Uterus (tissue), 3 donors: ENCODE measurements at regions not wholly inside any gene's neighbourhood (a gene's known extent, or its start where the extent isn't known, plus 50 kb on each side); places are given as distances from the start of the nearest gene placed in this dataset.
"Not testable (repeated sequence)": the region's sequence is repeated elsewhere in the genome, so short reads cannot be mapped to it uniquely, and the experiment has no call there.

Source experiments
- DNase-seq, 2 donors: peaks; one replicate each; pipeline ENCODE4 v3.0.0-alpha.2; 2019 to 2020
- H3K27ac ChIP-seq, 2 donors: fragments of 200-600 bp; sonication (generic); 1 replicate in 1 of 2; 2 replicates in 1 of 2; pipeline ENCODE4 v1.5.1; 2016 to 2018
- H3K27me3 ChIP-seq, 2 donors: fragments of 200-600 bp; sonication (generic); one replicate each; pipeline ENCODE4 v1.5.1; 2018 to 2019; ENCODE audit warnings: control low read depth in 1 of 2
- H3K36me3 ChIP-seq, 2 donors: fragments of 200-600 bp; sonication (generic); one replicate each; pipeline ENCODE4 v1.5.1; 2019; ENCODE audit warnings: control low read depth in 1 of 2
- H3K4me1 ChIP-seq, 2 donors: fragments of 200-600 bp; sonication (generic); one replicate each; pipeline ENCODE4 v1.5.1; 2018 to 2019; ENCODE audit warnings: control low read depth in 1 of 2
- H3K4me3 ChIP-seq, 2 donors: fragments of 200-600 bp; sonication (generic); 1 replicate in 1 of 2; 2 replicates in 1 of 2; pipeline ENCODE4 v1.5.1; 2018 to 2019; ENCODE audit warnings: mild to moderate bottlenecking in 1 of 2
- H3K9me3 ChIP-seq, 2 donors: fragments of 200-600 bp; sonication (generic); one replicate each; pipeline ENCODE4 v1.5.1; 2019; ENCODE audit warnings: control low read depth in 1 of 2
- POLR2A ChIP-seq, 2 donors: fragments of 450-650 bp; IDR thresholded peaks; one replicate each; pipeline ENCODE4 v1.6.1; 2016; ENCODE audit warnings: antibody characterized with exemption in 2 of 2, mild to moderate bottlenecking in 1 of 2, moderate library complexity in 1 of 2
- intact Hi-C: fragments of 100-400 bp; cut with DNase I; formaldehyde crosslinking; loops from one replicate; pipeline ENCODE4 v1.15.1; 2023; ENCODE audit warnings: low total_unique reads
- TF ChIP-seq, protein P1 (sequence below), 4 experiments: fragments of 200-600 bp in 2 of 4; fragments of 450-650 bp in 2 of 4; sonication (generic) in 2 of 4; IDR thresholded peaks; one replicate each; pipeline ENCODE4 v1.5.1; 2016 to 2019; ENCODE audit warnings: antibody characterized with exemption in 4 of 4, mild to moderate bottlenecking in 2 of 4, moderate library complexity in 1 of 4
- donor health status: DM: yes; HTN: yes; CAD: no.

DNA sequence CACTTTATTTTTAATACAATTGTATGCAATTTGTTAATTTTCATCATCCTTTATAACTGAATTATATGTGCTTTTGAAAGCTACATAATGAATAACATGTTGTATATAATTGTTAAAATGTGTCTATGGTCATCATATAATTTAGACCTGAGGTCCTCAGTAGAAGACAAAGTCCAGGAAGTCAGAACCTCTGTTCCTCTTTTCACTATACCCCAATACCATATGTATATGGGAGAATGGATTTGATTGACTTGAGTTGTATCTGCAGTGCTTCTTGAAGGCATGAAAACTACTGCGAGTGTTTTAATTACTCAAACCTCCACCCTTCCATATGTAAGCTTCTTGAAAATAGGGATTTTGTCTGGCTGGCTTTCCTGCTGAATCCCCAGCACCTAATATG lies 140.7 kb upstream of the NEDD9 start:
- Histone ChIP-seq H3K27me3 (no peaks in the 10 kb centered on the region), H3K27ac (no peak overlapping the region), H3K4me3 (no peak overlapping the region), H3K36me3 (no peaks in the 10 kb centered on the region), H3K4me1 (no peaks in the 10 kb centered on the region), H3K9me3 (no peaks in the 10 kb centered on the region)
- DNase-seq, result no peak
- intact Hi-C loops, result no loop called here
- no peak for TF ChIP-seq POLR2A (IDR thresholded peaks at IDR 0.05)
- TF ChIP-seq, protein P1, sequence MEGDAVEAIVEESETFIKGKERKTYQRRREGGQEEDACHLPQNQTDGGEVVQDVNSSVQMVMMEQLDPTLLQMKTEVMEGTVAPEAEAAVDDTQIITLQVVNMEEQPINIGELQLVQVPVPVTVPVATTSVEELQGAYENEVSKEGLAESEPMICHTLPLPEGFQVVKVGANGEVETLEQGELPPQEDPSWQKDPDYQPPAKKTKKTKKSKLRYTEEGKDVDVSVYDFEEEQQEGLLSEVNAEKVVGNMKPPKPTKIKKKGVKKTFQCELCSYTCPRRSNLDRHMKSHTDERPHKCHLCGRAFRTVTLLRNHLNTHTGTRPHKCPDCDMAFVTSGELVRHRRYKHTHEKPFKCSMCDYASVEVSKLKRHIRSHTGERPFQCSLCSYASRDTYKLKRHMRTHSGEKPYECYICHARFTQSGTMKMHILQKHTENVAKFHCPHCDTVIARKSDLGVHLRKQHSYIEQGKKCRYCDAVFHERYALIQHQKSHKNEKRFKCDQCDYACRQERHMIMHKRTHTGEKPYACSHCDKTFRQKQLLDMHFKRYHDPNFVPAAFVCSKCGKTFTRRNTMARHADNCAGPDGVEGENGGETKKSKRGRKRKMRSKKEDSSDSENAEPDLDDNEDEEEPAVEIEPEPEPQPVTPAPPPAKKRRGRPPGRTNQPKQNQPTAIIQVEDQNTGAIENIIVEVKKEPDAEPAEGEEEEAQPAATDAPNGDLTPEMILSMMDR (IDR thresholded peaks at IDR 0.05), result no peak

DNA sequence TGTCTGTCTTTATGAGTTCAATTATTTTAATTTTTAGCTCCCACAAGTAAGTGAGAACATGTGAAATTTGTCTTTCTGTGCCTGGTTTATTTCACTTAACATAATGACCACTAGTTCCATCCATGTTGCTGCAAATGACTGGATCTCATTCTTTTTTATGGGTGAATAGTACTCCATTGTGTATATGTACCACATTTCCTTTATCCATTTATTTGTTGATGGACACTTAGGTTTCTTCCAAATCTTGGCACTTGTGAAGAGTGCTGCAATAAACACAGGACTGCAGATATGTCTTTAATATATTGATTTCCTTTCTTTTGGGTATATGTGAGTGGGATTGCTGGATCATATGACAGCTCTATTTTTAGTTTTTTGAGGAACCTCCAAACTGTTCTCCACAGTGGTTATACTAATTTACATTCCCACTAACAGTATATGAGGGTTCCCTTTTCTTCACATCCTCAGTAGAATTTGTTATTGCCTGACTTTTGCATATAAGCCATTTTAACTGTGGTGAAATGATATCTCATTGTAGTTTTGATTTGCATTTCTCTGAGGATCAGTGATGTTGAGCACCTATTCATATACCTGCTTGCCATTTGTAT lies 139.8 kb upstream of the NEDD9 start:
- H3K27me3 ChIP-seq, H3K27ac ChIP-seq, H3K9me3 ChIP-seq, DNase-seq, H3K4me3 ChIP-seq, H3K36me3 ChIP-seq, H3K4me1 ChIP-seq, intact Hi-C loops: not testable (repeated sequence)

DNA sequence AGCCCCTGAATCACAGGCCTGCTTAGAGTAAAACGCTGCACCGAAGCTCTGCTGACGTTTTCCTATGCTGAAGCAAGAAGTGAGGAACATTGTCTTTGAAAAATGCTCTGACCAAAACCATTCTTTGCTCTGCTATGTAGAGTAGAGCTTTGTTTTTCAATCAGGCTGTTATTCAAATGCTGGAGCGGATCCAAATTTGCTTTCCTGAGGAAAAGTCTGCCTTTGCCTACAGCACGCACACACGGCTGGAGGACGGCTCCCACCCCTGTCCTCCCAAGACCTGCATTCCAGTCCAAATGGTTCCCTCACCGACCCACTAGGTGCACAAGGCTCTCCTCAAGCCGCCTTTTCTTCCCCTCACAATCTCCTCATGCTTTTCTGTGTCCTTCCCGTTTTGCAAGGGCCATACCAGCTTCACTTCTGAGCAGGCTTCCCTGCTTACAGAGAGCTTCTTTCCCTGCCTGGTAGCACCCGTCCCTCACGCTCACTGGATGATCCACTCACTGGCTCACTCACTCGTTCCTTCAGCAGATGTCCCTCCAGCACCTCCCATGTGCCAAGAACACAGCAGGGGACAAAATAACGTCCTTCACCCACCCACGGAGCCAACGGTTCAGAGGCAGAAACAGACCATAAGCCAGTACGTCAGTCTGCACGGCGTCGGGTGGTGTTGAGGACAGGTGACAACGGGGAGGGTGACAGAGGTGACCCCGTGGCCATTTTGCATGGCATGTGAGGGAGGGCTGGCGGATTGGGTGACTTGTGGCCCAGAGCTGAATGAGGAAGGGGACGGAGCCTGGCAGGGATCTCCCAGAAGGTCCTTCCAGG lies 137.9 kb upstream of the NEDD9 start:
- no peaks in the 10 kb centered on the region for H3K36me3 ChIP-seq
- H3K4me1 ChIP-seq, result peaks cover 0 to 8% of the 10 kb centered on the region in 2 donors
- DNase-seq, result peak in 1 of 2 donors; percentile 43
- no peaks in the 10 kb centered on the region for H3K27me3 ChIP-seq
- intact Hi-C loops, result no loop called here
- no peaks in the 10 kb centered on the region for H3K9me3 ChIP-seq
- H3K4me3 ChIP-seq, result no peak overlapping the region
- TF ChIP-seq, protein P1 (IDR thresholded peaks at IDR 0.05), result no peak
- peak in 1 of 2 donors; percentile 8 for TF ChIP-seq POLR2A (IDR thresholded peaks at IDR 0.05)
- peak overlapping the region; percentile 37 to 65 for H3K27ac ChIP-seq

DNA sequence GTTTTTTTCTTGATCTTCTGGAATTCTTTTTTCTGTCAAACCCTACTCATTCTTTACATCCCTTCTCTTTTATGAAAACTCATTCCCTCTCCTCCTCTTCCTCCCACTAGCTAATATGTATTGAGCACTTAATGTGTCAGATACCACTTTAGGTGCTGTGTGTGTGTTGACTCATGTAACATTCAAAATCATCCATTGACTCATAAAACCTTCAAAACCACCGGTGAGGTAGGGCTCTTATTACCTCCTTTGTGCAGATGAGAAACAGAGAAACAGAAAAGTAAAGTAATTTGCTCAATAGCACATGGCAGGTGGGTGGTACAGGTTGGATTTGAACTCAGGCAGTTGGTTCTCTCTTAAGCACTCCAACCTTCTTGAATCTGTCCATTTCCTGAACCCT lies 136.3 kb upstream of the NEDD9 start:
- peaks cover 0 to 8% of the 10 kb centered on the region in 2 donors for H3K4me1 ChIP-seq
- H3K4me3 ChIP-seq, result no peak overlapping the region
- TF ChIP-seq, protein P1 (IDR thresholded peaks at IDR 0.05), result no peak
- H3K36me3 ChIP-seq, result no peaks in the 10 kb centered on the region
- no peaks in the 10 kb centered on the region for H3K27me3 ChIP-seq
- intact Hi-C loops, result no loop called here
- no peak for DNase-seq
- no peaks in the 10 kb centered on the region for H3K9me3 ChIP-seq
- H3K27ac ChIP-seq, result peak overlapping the region in 1 of 2 donors; percentile 65

DNA sequence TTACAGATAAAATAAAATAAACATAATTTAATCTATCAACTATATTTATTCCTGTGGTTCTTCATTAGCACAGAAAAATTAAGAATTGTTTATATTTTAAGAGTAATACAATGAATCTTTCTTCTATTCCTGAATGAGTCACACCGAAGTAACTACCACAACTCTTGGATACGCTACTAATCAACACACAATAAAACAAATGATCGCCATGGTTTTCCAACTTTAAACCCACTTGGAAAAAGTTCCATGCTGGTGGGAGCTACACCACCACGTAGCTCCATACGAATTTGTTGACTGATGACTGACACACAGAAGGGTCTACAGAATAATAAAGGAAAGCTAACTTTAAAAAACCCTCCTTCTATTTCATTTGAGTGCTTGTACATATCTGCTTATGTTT lies 135.8 kb upstream of the NEDD9 start:
- no peak overlapping the region for H3K4me3 ChIP-seq
- no peaks in the 10 kb centered on the region for H3K27me3 ChIP-seq
- H3K9me3 ChIP-seq, result no peaks in the 10 kb centered on the region
- intact Hi-C loops, result no loop called here
- DNase-seq, result no peak
- H3K4me1 ChIP-seq, result peaks cover 0 to 8% of the 10 kb centered on the region in 2 donors
- H3K36me3 ChIP-seq, result no peaks in the 10 kb centered on the region
- no peak for TF ChIP-seq POLR2A (IDR thresholded peaks at IDR 0.05)
- TF ChIP-seq, protein P1 (IDR thresholded peaks at IDR 0.05), result no peak
- peak overlapping the region; percentile 90 to 95 for H3K27ac ChIP-seq
